NCI-H226 (cell line): ENCODE measurements at regions not wholly inside any gene's neighbourhood (a gene's known extent, or its start where the extent isn't known, plus 50 kb on each side); places are given as distances from the start of the nearest gene placed in this dataset.
"Not testable (repeated sequence)": the region's sequence is repeated elsewhere in the genome, so short reads cannot be mapped to it uniquely, and the experiment has no call there.

Experiments
- DNase-seq: peaks from one replicate; pipeline ENCODE4 v3.0.0-alpha.2; 2015

DNA sequence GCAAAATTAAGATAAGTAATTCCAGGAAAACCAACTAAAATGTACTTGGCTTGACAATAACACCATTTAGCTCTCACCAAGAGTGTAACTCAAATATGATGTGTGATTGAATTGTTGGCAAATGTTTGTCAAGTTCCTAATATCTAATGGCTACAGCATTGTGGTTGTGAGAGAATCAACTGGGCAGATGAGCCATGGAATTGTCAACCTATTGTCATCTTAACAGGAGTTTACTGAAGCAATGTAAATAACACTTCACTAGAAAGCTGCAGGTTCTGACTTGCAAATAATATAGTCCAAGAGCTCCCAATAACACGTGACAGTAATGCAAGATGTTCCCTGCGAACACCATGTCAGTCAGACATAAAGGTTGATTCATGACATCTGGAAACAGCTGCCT lies 495.2 kb upstream of the MEIS1 start:
- DNase-seq, result no peak

DNA sequence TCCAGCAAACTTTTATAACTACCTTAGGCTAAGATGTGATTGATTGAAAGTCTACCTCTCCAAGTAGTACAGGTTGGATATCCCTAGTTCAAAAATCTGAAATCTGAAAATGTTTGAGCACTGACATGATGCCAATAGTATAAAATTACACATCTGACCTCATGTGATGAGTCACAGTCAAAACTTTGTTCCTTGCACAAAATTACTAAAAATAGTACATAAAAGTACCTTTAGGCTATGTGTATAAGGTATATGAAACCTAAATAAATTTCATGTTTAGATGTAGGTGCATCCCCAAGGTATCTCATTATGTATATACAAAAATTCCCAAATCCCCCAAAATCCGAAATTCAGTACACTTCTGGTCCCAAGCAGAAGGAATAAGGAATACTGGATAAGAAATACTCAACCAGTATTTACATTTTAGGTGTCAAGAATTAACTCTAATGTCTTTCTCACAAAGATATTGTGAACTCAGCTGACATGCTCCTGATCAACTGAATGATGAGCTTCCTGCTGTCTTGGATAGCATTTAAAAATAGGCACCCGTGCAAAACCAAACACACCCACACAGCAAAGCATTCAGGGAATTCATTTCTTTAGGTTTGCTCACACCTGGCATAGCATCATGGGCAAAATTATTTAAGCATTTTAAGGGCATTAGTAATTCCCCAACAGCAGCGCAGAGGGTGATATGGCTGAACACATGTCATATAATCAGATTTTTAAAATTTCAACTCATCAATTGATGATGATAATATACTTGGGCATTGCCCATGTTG lies 497.4 kb upstream of the MEIS1 start:
- peak; percentile 12 for DNase-seq

DNA sequence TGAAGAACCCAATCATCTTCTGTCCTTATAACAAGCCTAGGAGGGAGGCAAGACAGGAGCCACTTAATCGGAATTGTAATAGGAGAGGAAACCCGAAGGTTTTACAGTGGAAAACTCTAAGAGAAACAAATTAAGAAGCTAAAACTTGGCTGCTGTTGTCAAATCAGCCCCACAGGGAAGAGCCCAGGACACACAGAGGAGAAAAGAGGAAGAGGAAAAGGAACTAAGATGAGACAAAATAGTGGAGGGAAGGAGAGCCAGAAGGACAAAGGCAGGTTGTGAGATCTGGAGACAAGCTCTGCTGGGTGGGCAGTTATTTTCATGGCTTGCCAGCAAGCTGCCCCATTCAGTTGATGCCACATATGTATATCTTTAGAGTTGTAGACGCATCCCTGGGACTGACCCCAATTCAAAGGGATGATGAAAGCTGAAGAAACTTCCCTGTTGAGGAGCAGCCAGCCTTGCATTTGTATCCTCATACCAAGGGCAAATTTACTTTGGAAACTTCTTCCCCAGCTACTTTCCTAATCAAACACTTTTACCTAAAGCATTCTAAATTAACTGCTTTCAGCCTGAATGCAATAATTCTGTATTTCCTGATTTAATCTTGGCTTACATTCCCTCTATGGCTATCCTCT lies 499.8 kb upstream of the MEIS1 start:
- no peak for DNase-seq

DNA sequence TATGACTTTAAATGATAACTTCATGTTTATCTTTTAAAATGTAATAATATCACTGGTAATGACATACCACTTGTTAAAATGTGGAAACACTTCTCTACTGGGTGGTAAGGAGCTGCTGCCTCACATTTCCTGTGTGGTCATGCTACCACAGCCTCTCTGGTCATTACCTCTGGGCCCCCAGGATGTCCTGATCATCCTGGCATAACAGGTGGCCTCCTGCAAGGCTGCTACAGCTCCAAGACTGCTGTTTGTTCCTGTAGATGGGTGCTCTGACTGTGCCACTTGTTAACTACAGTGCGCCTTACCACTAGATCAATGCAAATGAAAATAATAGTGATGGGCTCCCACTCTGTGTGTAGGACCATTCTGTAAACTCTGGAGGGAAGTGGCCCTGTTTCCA lies 500.2 kb upstream of the SPRED2 start:
- DNase-seq, result no peak

DNA sequence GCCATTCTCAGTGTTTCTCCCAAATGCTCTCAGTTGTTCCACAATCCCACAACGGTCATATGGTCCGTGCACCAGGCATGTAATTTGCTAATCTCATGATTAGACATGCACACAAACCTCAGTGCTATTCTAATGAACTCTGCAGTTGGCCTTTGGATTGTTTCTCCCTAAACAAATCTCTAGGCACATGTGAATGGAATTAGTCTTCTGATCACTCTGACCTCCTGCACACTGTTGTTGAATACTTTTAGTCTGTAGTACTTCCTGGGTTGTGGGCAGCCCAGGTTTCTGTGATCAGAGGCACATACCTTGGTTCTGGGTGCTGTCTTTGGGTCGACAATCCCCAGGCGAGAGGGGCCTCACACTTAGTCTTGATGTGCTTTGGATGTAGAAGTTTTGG lies 498.7 kb upstream of the SPRED2 start:
- DNase-seq, result no peak

DNA sequence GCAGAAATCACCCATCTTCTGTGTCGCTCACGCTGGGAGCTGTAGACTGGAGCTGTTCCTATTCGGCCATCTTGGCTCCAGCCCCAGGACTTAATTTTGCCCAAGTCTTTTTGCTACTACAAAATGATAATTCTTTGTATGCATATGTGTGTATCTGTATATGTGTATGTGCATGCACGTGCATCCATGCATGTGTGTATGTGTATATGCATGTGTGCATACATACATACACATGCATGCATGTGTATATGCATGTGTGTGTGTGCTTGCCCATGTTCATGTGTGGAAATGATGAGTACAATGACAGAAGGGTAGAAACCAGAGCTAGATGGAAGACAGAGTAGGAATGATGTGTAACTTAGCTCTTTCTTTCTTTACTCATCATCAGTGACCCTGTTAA lies 497.9 kb upstream of the SPRED2 start:
- DNase-seq, result no peak

DNA sequence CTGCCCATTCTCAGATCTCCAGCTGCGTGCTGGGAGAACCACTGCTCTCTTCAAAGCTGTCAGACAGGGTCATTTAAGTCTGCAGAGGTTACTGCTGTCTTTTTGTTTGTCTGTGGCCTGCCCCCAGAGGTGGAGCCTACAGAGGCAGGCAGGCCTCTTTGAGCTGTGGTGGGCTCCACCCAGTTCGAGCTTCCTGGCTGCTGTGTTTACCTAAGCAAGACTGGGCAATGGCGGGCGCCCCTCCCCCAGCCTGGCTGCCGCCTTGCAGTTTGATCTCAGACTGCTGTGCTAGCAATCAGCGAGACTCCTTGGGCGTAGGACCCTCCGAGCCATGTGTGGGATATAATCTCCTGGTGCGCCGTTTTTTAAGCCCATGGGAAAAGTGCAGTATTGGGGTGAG lies 497.3 kb upstream of the SPRED2 start:
- not testable (repeated sequence) for DNase-seq

DNA sequence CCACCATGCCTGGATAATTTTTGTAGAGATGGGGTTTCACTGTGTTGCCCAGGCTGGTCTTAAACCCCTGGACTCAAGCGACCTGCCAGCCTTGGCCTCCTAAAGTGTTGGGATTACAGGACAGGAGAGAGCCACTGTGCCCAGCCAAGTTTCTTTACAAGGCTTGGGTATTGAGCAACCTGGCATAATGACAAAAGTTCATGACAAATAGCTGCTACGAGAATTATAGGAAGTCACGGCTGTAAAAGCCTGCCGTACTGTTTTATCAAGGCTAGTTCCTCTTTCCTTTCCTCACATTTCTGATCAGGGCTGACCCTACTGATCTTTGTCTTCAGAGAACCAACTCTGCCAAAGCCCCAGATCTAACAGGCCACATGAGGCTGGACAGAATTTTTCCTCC lies 490.4 kb upstream of the SPRED2 start:
- DNase-seq, result no peak

DNA sequence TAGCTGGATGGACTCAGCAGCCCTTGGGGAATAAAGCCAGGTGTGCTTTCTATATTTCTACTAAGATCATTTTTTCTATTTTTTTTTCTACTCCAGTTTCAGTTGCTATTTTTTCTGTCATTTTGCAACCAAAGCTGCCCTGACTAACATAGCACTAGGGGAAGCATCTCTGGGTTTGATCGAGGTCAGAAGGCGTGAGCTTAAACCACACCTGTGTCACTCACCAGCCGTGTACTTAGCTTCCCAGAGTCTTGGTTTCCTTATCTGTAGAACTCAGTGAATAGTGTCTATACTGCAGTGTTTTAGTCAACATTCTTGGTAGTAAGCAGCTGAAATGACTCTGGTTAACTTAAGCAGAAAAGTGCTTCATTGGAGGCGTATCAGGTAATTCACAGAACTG lies 489.6 kb upstream of the SPRED2 start:
- DNase-seq, result no peak

DNA sequence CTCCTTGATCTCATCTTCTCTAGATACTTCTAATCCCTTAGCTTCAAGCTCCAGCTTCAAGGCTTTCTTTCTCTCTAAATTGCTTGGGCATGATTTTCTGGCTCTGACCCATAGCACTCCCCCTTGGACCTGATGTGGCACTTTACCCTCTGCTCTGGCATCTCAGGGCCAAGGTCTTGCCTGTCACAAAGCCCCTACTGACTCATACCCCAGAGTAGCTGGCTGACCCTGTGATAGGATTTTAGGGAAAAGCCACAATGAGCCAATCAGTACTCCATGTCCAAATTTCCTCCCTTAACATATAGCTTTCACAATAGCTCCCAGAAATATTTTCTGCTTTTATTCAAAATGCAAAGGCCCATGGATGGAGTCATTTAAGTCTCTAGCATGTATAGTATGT lies 488.7 kb upstream of the SPRED2 start:
- no peak for DNase-seq

DNA sequence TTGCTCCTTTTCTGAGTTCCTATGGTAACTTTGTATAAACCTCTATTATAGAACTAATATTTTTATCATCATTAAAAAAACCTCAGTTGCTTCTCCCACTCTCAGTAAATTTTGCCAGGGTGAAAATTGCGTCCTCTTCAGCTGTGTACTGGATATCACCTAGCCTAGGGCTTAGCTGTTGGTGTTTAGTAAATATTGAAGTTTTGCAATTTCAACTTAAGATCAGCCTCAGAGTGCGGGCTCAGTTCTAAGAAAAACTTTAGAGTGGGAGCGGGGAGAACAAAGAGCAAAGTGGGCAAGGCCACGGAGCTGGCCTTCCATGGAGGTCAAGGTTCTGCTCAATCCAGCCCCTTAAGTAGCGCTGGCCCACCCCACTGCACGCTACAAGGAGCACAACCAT lies 488.3 kb upstream of the SPRED2 start:
- no peak for DNase-seq

DNA sequence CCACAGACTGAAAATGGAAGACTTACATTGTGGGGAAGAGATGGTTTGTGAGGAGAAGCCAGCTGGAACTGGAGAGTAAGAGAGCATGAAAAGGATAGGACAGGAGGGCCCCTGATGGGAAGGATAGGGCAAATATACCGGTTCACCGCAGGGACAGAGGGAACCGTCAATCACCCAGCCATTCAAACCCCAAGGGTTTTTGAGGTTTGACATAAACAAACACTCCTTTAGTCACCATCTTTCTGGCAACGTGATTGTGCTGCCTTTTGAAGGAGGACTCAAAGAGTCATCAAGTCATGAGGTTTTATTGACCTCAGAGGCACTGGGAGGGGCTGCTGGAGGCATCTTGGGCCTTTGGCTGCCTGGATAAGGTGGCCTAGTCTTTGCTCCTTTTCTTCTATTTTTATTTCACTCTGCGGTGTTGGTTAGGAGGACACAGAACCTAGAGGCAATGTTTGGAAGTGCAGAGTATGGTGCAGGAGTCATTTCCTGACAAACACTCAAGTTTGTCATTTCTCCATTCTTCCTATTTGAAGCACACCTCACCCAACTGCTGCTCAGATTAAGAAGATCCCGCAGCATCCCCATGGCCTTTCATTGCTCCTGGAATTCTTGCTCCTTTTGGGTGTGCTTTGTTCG lies 487.3 kb upstream of the SPRED2 start:
- DNase-seq, result no peak

DNA sequence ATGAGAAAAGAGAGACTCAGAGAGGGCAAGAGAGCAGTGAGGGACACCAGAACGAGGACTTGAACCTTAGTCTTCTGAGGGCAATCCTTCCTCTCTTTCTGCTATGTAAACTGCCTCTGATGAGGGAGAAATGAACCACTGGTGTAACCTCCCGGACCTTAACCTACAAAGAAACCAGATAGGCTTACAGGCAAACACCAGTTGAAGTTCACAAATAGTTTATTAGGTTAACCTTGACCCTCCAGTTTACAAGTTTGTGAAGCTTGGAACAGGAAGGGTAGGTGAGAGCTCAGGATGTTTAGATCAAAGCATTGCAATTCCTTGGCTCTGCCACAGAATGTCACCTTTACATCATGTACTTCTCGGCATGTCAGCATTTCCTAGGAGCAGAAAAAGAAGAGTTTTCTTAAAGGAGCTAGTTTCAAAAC lies 486.4 kb upstream of the SPRED2 start:
- DNase-seq, result no peak

DNA sequence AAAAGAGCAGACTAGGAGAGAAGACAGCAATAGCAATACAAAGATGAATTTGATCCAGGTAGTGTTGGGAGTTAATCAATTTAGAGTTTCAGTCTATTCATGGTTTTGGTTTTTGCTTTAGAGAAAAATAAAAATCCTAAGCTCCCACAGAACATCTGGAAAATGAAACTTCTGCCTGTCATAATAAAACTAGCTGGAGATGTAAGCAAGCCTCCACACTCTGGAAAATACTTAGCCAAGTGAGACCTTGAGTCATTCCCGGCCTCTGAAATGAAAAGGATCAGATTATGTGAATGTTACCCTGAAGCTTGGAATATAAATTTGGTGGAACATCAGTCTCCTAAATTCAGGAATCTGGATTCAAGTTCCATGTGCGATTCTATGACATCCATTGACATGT lies 485.6 kb upstream of the SPRED2 start:
- no peak for DNase-seq

DNA sequence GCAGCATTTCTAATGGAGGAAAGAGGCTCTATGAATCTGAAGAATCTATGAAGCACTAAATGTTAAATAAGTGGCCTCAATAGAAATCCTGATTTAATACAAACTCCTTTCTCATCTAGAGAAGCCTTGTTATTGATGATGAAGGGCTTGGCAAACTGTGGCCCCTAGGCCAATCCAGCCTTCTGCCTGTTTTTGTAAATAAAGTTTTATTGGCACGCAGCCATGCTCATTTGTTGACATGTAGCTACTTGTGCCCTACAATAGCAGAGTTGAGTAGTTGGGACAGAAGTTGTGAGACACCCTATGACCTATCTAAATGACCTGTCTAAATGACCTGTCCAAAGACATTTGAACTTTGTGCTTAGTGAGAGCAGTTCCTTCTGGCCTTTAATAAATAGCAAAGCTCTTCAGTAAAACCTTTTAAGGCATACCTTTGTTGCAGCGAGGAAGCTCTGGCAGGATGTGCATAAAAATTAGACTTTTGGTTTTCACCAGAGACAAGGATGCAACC lies 484.4 kb upstream of the SPRED2 start:
- DNase-seq, result no peak

DNA sequence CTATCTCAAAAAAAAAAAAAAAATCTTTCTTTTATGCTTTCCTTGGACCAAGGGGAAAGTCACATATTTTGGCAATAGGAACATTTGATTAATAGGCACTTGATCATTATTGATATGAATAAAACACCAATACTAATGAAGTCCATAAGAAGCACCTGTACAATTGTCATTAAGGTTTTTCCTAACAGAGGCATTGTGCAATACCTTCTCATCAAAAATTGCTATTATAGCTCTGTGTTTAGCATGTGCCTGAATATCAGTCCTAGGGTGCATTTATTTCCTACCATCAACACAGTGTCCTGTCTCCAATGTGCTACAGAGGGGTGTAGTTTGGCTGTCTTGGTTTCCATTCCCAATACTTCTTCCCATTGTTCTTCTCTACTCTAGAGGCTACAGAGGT lies 483.8 kb upstream of the SPRED2 start:
- no peak for DNase-seq

DNA sequence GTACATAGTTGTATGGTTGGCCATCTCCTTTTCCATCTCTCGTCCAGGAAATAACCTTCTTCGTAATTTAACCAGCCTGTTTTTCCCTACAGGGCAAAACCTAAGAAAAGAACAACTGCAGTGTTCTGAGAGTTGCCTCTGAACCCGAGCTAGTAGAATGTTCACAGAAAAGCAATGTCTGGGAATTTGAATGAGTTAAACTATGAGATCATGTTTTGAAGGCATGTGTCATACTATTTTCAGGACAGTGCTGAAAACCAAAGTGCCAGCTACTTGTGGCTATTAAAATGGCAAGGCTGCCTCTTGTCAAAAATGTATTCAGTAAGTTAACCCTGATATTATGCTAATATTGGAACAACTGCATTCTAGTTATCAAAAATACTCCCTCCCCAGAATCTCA lies 482.9 kb upstream of the SPRED2 start:
- DNase-seq, result no peak

DNA sequence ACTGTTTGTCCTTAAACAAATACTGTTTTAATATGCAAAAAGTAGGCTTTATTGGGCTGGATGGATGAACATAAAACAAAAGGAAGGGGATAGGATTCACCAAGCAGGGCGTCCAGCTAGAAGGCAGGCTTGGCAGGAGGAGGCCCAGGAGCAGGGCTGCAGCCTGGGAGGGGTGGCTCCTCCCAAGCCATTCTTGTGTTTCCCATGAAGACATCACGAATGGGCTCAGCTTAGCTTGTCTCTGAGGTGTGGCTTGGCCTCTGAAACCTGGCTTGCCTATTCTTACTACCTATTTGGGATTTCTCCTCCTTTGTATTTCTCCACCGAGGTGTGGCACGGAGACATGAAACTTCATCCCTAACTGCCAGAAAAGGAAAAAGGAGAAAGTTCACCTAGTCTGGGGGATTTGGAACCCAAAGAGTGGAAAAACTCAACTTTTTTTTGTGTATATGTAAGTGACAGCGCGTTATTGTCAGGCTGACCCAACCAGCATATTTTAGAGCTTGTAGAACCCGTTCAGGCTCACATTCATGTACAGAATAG lies 481.9 kb upstream of the SPRED2 start:
- no peak for DNase-seq

DNA sequence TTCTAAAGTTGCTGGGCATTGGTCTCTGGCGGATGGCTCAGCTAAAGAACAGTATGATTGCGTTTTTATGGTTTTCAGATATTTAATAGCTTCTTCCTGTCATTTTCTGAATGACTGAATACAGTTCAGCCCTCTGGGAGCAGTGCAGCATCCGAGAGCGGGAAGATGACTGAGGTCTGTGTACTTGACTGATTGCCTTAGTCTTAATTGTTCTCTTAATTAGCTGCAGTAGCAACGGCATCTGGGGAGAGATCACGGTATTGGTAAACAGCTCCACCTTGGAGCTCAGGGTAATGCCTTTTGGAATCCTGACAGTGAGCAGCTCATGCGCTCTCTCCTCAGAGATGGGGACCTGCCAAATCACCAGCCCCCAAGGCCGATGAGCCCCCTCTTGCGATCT lies 481.4 kb upstream of the SPRED2 start:
- DNase-seq, result no peak

DNA sequence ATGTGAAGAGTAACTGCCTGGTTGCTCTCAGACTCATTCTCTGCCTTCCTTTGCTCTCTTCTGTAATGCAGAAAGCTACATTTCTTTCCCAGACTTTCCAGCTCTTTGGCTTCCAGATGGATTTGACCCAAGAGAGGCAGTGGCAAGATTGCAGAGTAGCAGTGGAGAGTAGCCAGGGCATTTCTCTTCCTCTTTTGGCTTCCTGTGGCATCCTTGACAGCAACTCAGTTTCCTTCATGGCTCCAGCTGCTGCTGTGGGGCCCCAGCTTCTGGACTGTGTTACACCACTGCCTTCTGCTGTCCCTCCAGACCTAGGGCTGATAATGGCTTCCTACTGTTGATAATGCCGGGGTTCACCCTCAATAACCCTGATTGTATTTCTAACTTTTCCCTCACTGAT lies 469.4 kb upstream of the SPRED2 start:
- DNase-seq, result no peak

DNA sequence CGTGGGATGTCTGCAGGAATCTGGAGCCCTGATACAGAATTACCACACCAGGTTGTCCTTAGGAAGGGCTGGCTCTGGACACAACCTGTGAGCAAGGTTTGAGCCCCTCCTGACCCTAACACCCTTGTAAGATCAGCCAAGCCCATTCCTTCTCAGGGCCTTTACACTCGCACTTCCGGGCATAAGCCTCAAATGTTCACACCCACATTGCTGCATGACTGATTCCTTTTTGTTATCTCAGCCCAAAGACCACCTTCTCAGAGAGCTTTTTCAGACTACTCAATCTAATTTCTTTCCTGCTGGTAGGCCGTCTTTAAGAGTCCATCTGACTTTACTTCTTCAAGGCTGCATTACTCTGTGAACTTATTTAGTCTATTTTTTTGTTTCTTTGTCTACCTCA lies 464.0 kb upstream of the SPRED2 start:
- no peak for DNase-seq

DNA sequence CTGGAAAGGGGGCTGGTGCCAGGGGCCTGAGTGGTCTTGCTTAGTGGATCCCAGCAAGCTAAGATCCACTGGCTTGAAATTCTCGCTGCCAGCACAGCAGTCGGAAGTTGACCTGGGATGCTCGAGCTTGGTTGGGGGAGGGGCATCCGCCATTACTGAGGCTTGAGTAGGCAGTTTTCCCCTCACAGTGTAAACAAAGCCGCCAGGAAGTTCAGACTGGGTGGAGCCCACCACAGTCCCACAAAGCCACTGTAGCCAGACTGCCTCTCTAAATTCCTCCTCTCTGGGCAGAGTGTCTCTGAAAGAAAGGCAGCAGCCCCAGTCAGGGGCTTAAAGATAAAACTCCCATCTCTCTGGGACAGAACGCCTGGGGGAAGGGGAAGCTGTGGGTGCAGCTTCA lies 457.7 kb upstream of the SPRED2 start:
- not testable (repeated sequence) for DNase-seq

DNA sequence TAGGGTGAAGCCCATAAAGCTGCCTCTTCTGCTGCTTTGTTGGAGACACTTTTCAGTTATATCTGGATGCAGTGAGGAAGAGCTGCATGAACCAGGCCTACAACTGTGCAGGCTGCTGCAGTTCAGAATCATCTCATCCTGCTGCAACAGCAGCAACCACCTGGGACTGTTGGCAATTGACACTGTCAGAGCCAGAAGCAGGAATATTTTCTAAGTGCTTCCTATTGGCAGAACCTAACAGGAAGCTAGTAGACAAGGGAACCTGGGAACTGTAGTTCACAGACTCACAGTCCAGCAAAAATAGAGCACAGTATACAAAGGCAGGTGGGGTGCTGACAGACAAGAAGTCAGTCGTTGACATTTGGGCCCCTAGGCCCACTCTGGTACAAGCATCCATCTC lies 452.9 kb upstream of the SPRED2 start:
- DNase-seq, result no peak

DNA sequence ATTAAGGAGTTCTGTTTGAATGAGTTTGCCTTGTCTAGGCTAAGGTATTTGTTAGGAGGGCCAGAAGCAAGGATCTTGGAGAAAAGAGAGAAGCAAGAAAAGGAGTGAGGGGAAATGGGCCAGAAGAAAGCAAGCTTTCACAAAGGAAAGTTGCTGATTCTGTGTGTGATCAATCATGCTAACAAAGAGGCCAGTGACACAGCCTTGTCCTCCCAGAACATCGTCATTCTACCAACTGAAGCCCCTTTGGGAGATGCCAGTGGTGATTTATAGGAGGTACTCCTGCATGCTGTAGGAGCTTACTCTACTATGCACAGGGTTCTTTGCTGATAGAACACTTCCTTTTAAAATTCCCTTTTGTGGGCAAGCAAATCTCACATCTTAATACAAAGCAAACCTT lies 449.2 kb upstream of the SPRED2 start:
- DNase-seq, result no peak
